ENCODE measurements at regions not wholly inside any gene's neighbourhood (a gene's known extent, or its start where the extent isn't known, plus 50 kb on each side); places are given as distances from the start of the nearest gene placed in this dataset.

DNA sequence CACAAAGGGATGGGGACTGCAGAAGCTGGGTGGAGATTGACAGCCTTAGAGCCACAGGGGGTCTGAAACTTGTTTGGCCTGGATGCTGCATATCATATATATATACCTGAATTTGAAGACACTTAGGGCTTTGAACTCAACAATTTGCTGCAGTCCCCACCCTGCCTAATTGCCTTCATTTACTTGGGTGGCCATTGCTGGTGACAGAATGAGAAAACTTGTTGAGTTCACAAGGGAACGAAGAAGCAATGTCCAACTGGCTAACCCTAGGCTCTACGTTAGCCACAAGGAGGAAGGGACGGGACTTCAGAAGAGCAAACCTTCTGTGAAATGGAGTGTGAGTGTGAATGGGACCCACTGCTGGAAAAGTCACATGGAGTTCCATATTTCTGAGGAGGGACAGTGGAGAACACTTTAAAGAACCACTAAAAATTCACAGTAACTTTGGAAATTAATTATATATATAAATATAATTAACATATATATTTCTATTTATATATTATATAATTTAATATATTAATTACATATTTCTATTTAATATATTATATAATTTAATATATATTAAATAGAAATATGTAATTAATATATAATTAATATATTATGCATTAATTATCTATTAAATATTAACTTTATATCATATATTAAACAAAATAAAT lies 215.3 kb upstream of the SOX9 start:
- Histone ChIP-seq H4K20me1 (ENCODE audit: insufficient read depth, low read length, poor library complexity, severe bottlenecking) (no peaks in the 10 kb centered on the region), H3K4me1 (ENCODE audit: insufficient read depth, low read length, poor library complexity, severe bottlenecking) (no peaks in the 10 kb centered on the region), H3K9me2 (replicated peaks; ENCODE audit: low read depth, low read length) (no peaks in the 10 kb centered on the region), H2AFZ (ENCODE audit: low read length) (no peak overlapping the region), H3K79me2 (ENCODE audit: insufficient read depth, low read length) (no peaks in the 10 kb centered on the region), H3K9me3 (ENCODE audit: insufficient read depth, low read depth, low read length) (no peaks in the 10 kb centered on the region), H3K36me3 (ENCODE audit: insufficient read depth, low read length) (no peaks in the 10 kb centered on the region), H3F3A (ENCODE audit: low read depth) (no peaks in the 10 kb centered on the region), H3K27me3 (ENCODE audit: insufficient read depth, low read length, poor library complexity, severe bottlenecking) (no peaks in the 10 kb centered on the region), H3K4me2 (ENCODE audit: low read depth, low read length, poor library complexity, severe bottlenecking) (no peak overlapping the region), H3K9ac (ENCODE audit: low read depth, low read length, poor library complexity, severe bottlenecking) (no peak overlapping the region), H3K4me3 (ENCODE audit: low read length, poor library complexity, severe bottlenecking) (no peak overlapping the region)
- TF ChIP-seq, protein P1, sequence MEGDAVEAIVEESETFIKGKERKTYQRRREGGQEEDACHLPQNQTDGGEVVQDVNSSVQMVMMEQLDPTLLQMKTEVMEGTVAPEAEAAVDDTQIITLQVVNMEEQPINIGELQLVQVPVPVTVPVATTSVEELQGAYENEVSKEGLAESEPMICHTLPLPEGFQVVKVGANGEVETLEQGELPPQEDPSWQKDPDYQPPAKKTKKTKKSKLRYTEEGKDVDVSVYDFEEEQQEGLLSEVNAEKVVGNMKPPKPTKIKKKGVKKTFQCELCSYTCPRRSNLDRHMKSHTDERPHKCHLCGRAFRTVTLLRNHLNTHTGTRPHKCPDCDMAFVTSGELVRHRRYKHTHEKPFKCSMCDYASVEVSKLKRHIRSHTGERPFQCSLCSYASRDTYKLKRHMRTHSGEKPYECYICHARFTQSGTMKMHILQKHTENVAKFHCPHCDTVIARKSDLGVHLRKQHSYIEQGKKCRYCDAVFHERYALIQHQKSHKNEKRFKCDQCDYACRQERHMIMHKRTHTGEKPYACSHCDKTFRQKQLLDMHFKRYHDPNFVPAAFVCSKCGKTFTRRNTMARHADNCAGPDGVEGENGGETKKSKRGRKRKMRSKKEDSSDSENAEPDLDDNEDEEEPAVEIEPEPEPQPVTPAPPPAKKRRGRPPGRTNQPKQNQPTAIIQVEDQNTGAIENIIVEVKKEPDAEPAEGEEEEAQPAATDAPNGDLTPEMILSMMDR (conservative IDR thresholded peaks at IDR 0.05; ENCODE audit: low read length) = no peak
- no peak for TF ChIP-seq EZH2phosphoT487 (IDR thresholded peaks at IDR 0.05; ENCODE audit: borderline replicate concordance)

DNA sequence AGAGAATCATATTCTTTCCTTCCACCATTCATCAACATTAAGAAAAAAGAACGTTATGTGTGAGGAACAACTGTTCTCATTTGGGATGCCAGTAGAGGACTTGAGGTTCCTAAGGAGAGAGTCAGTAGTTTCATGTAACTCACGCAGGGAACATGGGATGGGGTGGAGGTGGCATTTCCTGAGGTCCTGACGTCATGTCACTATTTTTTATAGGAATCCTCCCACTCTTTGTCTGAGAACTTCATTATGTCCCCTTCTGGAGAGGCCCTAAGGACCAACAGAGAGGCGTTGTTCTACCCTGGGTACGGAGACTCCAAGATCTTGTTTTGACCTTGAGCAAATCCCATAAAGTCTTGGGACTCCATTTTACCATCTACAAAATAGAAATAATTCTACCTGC lies 211.7 kb upstream of the SOX9 start:
- no peak overlapping the region for H3K9ac ChIP-seq (ENCODE audit: low read depth, low read length, poor library complexity, severe bottlenecking)
- H3K4me1 ChIP-seq (ENCODE audit: insufficient read depth, low read length, poor library complexity, severe bottlenecking) = no peaks in the 10 kb centered on the region
- no peaks in the 10 kb centered on the region for H3K36me3 ChIP-seq (ENCODE audit: insufficient read depth, low read length)
- H4K20me1 ChIP-seq (ENCODE audit: insufficient read depth, low read length, poor library complexity, severe bottlenecking) = no peaks in the 10 kb centered on the region
- H3K79me2 ChIP-seq (ENCODE audit: insufficient read depth, low read length) = no peaks in the 10 kb centered on the region
- no peaks in the 10 kb centered on the region for H3K9me2 ChIP-seq (replicated peaks; ENCODE audit: low read depth, low read length)
- H2AFZ ChIP-seq (ENCODE audit: low read length) = no peak overlapping the region
- H3K4me2 ChIP-seq (ENCODE audit: low read depth, low read length, poor library complexity, severe bottlenecking) = no peak overlapping the region
- no peak overlapping the region for H3K4me3 ChIP-seq (ENCODE audit: low read length, poor library complexity, severe bottlenecking)
- TF ChIP-seq EZH2phosphoT487 (IDR thresholded peaks at IDR 0.05; ENCODE audit: borderline replicate concordance) = no peak
- TF ChIP-seq, protein P1 (conservative IDR thresholded peaks at IDR 0.05; ENCODE audit: low read length) = no peak
- H3F3A ChIP-seq (ENCODE audit: low read depth) = no peaks in the 10 kb centered on the region
- no peaks in the 10 kb centered on the region for H3K9me3 ChIP-seq (ENCODE audit: insufficient read depth, low read depth, low read length)
- no peaks in the 10 kb centered on the region for H3K27me3 ChIP-seq (ENCODE audit: insufficient read depth, low read length, poor library complexity, severe bottlenecking)

DNA sequence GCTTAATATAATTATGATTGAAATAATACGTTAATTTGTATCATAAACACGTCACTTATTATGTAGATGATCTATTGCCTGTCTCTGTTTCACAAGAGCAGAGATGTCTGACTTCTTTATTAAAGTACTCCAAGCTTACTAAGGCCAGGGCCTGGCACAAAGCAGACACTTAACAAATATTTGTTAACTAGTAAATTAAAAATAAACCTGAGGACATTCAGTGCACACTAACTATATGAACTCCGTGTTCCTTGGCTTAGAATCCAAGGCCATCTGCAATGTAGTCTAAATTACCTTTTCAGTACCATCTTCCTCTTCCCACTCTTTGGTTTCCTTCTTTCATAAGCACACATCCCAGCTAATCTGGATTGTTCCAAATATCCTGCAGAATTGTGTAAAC lies 210.8 kb upstream of the SOX9 start:
- Histone ChIP-seq H3K36me3 (ENCODE audit: insufficient read depth, low read length) (no peaks in the 10 kb centered on the region), H3K4me1 (ENCODE audit: insufficient read depth, low read length, poor library complexity, severe bottlenecking) (no peaks in the 10 kb centered on the region), H4K20me1 (ENCODE audit: insufficient read depth, low read length, poor library complexity, severe bottlenecking) (no peaks in the 10 kb centered on the region), H3F3A (ENCODE audit: low read depth) (no peaks in the 10 kb centered on the region), H3K9ac (ENCODE audit: low read depth, low read length, poor library complexity, severe bottlenecking) (no peak overlapping the region), H3K9me2 (replicated peaks; ENCODE audit: low read depth, low read length) (no peaks in the 10 kb centered on the region), H3K79me2 (ENCODE audit: insufficient read depth, low read length) (no peaks in the 10 kb centered on the region), H3K27me3 (ENCODE audit: insufficient read depth, low read length, poor library complexity, severe bottlenecking) (no peaks in the 10 kb centered on the region), H3K4me3 (ENCODE audit: low read length, poor library complexity, severe bottlenecking) (no peak overlapping the region), H3K9me3 (ENCODE audit: insufficient read depth, low read depth, low read length) (no peaks in the 10 kb centered on the region), H2AFZ (ENCODE audit: low read length) (no peak overlapping the region), H3K4me2 (ENCODE audit: low read depth, low read length, poor library complexity, severe bottlenecking) (no peak overlapping the region)
- TF ChIP-seq, protein P1 (conservative IDR thresholded peaks at IDR 0.05; ENCODE audit: low read length) = no peak
- no peak for TF ChIP-seq EZH2phosphoT487 (IDR thresholded peaks at IDR 0.05; ENCODE audit: borderline replicate concordance)

Data from Loucy (cell line).